Cardiac septum (tissue), 1 donor: ENCODE measurements at regions not wholly inside any gene's neighbourhood (a gene's known extent, or its start where the extent isn't known, plus 50 kb on each side); places are given as distances from the start of the nearest gene placed in this dataset.
"Not testable (repeated sequence)": the region's sequence is repeated elsewhere in the genome, so short reads cannot be mapped to it uniquely, and the experiment has no call there.

Experiments used
- DNase-seq: peaks from one replicate; pipeline ENCODE4 v3.0.0-alpha.2; 2020; ENCODE audit warnings: low spot score
- intact Hi-C: fragments of 100-400 bp; cut with DNase I; formaldehyde crosslinking; loops from one replicate; pipeline ENCODE4 v1.14.0; 2022
- donor health status: DM: no; HTN: no; CAD: no.

DNA sequence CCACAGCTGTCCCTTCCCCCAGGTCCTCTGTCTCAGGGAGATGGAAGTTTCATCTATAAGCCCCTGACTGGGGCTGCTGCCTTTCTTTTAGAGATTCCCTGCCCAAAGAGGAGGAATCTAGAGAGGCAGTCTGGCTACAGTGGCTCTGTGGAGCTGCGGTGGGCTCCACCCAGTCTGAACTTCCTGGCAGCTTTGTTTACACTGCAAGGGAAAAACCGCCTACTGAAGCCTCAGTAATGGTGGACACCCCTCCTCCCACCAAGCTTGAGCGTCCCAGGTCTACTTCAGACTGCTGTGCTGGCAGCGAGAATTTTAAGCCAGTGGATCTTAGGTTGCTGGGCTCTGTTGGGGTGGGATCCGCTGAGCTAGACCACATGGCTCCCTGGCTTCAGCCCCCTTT, 184.1 kb upstream of the SLC35B3 start:
- intact Hi-C loops, DNase-seq: not testable (repeated sequence)

- no peak for DNase-seq
- intact Hi-C loops = no loop called here
Measured at GRCh38 chr6:8608737-8609136, 173.4 kb upstream of the SLC35B3 start.

DNA sequence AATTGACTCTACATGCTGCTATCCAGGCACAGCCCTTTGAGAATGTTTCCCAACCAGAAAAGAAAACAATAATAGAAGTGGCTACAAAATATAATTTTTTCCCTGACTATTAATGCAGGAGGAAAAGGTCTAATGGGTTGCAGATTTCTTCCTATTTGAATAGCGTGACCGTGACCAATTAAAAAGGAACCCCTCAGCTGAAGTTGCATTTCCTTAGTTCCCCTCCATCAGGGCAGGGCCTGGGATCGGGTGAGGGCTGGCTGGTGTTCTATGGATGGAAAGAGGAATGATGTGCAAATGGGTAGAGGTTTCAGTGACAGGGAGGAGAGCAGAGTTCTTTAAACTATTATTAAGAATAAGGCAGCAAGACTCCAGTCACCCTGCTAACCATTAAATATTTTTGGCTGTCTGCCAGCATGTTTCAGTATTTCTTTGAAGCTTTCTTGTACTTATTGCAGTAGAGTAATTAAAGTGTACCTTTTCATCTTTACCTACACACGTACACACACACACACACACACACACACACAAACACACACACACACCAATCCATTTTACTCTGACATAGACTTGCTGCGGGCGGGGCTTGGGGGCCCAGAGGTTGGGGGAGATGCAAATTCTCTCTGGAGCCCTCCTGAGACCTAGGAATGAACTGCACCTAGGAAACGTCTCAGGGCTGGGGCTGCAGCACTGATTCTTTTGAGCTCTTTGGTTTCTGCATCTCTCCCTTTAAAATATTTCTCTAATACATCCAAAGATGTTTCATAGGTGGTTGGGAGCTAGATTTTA, 154.8 kb upstream of the SLC35B3 start:
- intact Hi-C loops = no loop called here
- DNase-seq = no peak

DNA sequence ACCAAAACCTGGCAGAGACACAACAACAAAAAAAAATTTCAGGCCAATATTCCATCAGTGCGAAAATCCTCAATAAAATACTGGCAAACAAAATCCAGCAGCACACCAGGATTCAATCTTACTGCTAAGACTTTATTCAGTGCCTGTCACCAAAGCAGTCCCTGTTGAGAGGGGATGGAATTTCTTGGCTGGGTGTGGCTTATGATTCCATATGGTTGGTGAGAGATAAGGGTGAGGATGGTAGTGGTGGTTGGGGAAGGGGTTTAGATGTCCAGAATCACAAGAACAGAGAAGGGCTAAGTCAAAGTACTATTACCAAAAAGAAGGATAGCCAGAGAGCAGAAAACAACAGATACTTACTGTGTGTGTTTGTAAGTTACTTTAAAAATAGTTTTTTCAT, 152.8 kb upstream of the SLC35B3 start:
- DNase-seq = no peak
- intact Hi-C loops = no loop called here

GRCh38 chr6:8583291-8583690, 147.9 kb upstream of the SLC35B3 start:
- intact Hi-C loops = no loop called here
- DNase-seq = no peak

DNA sequence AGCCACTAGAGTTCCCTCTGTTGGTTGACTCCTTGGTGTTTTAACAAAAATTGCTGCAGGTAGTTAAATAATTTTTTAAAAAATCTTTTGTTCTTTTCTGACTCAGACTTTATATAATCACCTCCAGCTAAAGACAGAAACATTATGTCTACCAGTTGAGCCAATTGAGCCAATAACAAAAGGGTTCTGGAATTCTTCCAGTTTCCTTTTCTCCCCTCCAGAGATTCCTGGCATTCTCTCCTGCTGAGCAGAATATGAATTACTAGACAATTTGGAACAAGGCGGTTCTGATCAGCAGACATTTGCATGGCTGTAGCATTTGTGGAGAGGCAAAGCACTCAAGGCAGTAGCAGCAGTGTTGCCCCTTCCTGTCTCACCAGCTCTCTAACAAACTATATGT, 144.0 kb upstream of the SLC35B3 start:
- DNase-seq = no peak
- intact Hi-C loops = no loop called here

DNA sequence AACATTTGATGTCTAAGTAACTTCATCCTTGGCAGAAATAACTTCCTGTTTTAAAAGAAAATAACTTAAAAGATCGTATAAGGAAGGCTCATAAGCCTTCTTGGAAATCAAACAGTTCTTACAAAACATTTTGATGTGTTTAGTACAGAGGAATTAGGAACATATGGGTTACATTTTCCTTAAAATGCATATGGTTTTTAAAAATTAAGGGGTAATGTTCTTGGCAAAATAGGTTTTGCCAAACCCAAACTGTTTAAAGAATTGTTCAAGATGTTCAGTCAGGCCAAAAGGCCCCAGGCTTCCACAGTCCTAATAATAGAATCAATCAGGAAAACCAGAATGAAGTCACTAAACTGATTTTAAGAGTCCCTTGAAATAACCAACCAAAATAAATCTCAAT, 142.7 kb upstream of the SLC35B3 start:
- intact Hi-C loops = no loop called here

DNA sequence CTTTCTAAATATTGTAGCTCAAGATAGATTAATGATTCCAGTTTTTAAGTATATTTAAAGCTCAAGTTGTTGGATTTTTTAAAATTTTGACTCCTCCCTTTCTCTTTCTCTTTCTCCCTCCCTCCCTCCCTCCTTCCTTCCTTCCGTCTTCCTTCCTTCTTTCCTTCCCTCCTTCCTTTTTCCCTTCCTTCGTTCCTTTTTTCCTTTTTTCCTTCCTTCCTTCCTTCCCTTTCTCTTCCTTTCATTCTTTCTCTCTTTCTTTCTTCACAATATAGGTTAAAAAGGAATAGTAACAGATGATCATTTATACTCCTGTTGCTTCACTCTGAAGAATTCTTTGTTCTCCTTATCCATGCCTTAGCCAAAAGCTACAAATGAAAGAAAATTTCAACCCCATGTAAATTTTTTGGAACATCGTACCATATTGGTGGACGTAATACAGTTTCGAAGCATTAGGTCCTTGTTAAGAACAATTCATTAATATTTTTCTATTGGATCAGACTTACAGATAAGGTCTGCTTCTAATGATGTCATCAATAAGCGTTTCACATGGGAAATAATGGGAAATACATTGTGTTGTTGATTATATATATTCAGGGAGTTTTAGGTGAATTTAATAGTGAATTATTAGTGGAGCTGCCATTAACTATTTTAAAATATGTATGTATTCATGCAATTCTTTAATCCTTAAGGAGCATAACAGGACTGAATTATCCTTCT, 139.6 kb upstream of the SLC35B3 start:
- no peak for DNase-seq
- intact Hi-C loops = no loop called here

More for the DNA sequence above, 142.7 kb upstream of the SLC35B3 start:
- DNase-seq = no peak

GRCh38 chr6:8574311-8574710, 139.0 kb upstream of the SLC35B3 start:
- intact Hi-C loops = no loop called here
- DNase-seq = no peak

DNA sequence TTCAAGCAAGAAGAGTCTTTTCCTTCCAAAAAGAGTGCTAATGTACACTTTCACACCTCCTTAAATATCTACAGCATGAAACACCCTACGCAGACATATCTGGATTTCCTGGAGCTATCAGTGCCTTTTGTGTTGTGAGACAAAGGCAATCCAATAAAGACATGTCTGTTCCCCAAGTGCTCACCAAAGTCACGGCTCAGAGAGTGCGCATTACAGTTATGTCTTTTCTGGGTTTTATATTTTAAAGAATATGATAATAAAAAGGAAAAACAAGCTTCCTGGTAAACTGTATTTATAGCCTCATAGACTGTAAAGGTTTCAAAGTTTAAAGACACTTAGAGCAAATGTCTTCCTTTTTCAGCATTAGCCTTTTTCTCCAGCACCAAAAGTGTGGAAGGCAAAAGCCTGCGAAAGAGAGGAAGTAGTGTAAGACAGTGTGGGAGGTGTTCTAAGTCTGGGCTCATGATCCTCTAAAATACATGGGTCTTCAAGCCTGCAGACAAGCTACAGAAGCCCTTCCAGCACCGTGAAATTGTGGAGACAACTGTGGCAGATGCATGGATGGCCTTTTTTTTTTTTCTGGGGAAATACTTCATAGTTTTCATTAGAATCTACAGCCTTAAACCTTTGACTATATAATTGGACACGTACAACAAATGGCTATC, 135.0 kb upstream of the SLC35B3 start:
- intact Hi-C loops = no loop called here
- DNase-seq = no peak

DNA sequence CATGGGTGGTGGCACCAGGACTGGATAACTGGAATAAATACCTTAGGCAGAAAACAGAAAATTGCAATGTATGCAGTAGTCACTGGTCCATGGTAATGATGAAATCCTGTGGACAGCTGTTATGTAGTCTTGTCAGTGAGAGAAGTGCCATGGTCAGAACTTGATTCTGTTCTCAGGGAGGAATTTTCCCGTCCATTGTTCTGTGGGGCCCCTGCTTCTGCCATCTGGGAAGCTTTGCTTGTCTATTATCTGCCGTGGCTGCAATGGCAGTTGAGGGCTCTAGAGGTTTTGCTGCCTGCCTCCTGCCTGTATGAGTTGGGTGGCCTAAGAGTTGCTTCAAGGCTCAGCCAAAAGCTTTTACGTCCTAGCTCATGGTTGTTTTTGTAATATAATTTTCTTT, 126.8 kb upstream of the SLC35B3 start:
- intact Hi-C loops = no loop called here
- no peak for DNase-seq

- DNase-seq = no peak
- intact Hi-C loops = no loop called here
Measured at GRCh38 chr6:8558953-8559352, 123.6 kb upstream of the SLC35B3 start.

- intact Hi-C loops = no loop called here
- DNase-seq = no peak
Measured at GRCh38 chr6:8557014-8557748, 121.8 kb upstream of the SLC35B3 start.

GRCh38 chr6:8556370-8557013, 121.1 kb upstream of the SLC35B3 start:
- intact Hi-C loops = no loop called here
- no peak for DNase-seq

DNA sequence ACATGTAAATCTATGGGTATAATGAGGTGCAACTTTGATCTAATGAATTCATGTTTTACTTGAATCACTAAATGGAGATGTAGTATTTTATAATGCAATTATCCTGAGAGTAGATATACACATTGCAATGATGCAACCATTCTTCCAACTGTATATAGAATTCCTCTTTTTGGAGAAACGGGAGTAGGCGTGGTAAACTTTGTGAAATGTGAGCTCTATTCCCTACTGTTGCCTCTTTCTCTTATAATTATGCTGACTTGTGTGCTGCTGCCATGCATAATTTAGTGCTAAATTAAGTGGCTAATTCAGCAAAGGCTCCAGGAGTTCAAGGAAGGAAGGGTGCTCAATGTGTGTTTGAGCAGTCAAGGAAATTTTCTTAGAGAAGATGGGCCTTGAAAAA, 116.6 kb upstream of the SLC35B3 start:
- intact Hi-C loops = no loop called here
- DNase-seq = no peak

DNA sequence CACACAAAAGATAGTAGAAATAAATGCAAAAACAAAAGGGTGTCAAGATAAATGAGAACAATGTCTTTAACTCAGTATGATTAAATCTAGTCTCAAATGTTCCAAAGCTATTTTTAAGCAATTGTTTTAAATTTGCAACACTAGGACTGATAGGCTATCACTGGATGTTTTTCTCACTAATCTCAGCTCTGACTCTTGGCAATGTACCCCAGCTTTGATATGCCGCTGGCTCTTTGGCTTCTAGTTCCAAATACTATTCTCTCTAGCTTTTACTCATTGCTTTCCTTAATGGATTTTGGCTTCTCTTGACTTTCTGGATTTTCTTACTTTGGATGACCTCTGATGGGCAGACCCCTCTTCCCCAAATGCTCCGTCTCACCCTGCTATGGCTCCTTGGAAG, 116.0 kb upstream of the SLC35B3 start:
- intact Hi-C loops = no loop called here
- no peak for DNase-seq

DNA sequence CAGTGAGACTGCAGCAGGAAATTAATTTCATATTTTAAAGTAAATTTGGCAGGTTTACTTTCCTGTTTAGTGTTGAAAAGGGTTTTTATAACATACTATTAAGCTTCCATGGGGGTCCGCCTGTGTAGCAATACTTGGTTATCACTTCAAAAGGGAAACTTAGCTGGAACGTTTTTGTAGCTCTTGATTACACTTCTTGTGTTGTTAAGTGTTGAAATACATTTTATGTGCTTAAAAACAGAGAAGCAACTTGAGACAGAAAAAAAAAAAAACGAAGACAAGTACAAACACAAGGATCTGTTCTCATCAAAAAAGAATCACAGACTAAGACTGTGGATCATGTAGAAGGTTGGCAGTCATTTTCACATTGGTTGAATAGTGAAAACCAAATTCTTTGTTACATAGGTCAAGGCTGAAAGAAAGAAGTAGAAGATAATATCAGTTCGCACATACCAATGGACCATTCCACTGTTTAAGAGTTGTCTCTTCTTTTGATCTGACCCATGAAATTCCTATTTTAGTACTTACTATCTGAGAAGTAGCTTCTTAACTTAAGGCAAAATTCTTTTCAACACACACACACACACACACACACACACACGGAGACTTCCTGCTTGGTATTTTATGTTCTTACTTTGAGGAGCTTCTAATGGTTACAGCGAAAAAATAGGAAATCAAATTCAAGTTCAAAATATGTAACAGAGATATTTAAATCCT, 113.9 kb upstream of the SLC35B3 start:
- intact Hi-C loops = no loop called here
- DNase-seq = no peak

- no peak for DNase-seq
- intact Hi-C loops = no loop called here
Measured at GRCh38 chr6:8546496-8546895, 111.2 kb upstream of the SLC35B3 start.

DNA sequence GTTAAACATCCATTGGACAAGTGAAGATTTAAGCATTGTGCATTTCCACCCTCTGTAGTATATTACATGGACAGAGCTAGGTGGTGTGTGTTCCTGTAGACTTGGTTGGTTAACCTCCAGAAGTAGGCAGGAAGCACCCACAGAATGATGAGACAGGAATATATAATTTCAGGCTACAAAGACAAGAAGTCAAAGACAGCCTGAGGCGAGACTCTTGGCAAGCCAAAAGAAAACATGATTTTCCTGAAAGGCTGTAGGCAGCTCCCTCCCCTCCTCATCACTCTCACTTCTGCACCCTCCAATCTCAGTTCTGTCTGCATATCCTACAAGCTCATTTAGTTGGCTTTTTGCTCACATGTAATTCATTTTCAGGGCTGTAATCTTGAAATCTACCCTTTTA, 110.0 kb upstream of the SLC35B3 start:
- DNase-seq = no peak

More for the DNA sequence above, 110.0 kb upstream of the SLC35B3 start:
- intact Hi-C loops = no loop called here
